IMR-90 (cell line): ENCODE measurements at regions not wholly inside any gene's neighbourhood (a gene's known extent, or its start where the extent isn't known, plus 50 kb on each side); places are given as distances from the start of the nearest gene placed in this dataset.

Experiments used
- ATAC-seq: fragments of 200-7000 bp; cut with Tn5 transposase; 2 replicates; pipeline ENCODE4 v1.9.1; 2020; ENCODE audit warnings: low read depth, mild to moderate bottlenecking, moderate library complexity
- BruUV-seq: library from RNA; stranded (reverse); fragments of 400-500 nt; replicated peaks from 2 replicates; lab custom pipeline; 2021; lab: Mats Ljungman, UMichigan
- CTCF ChIA-PET: fragments of 300-600 bp; formaldehyde crosslinking; extraction: SDS; loops from one replicate; lab custom pipeline; 2021; ENCODE audit warnings: antibody characterized with exemption; lab: Yijun Ruan, JAX
- POLR2A ChIA-PET: fragments of 300-600 bp; sonication (Branson Sonifier 250); formaldehyde crosslinking; loops from one replicate; lab custom pipeline; 2022; ENCODE audit warnings: antibody characterized with exemption; ENCODE audit not compliant: unreplicated experiment; lab: Charles Lee
- DNase-seq: peaks from one replicate; pipeline ENCODE4 v3.0.0; 2013
- H2AFZ ChIP-seq: replicated peaks from 2 replicates; pipeline ENCODE3; 2013; ENCODE audit warnings: low read length, mild to moderate bottlenecking; ENCODE audit not compliant: poor library complexity
- H2AK5ac ChIP-seq: 2 replicates; pipeline ENCODE4 v1.6.1; 2013; ENCODE audit warnings: low read depth, low read length, inconsistent platforms
- H2AK9ac ChIP-seq: replicated peaks from 2 replicates; pipeline ENCODE3; 2013; ENCODE audit warnings: mild to moderate bottlenecking, low read depth, low read length, moderate library complexity; ENCODE audit not compliant: poor library complexity
- H2BK120ac ChIP-seq: 2 replicates; pipeline ENCODE4 v1.6.1; 2013; ENCODE audit warnings: low read depth, low read length, inconsistent platforms
- H2BK15ac ChIP-seq: 3 replicates; pipeline ENCODE4 v1.6.1; 2013; ENCODE audit warnings: low read depth, low read length, inconsistent platforms
- H2BK20ac ChIP-seq: 2 replicates; pipeline ENCODE4 v1.6.1; 2013; ENCODE audit warnings: low read depth, mild to moderate bottlenecking, inconsistent platforms, low read length, moderate library complexity
- H2BK5ac ChIP-seq: 2 replicates; pipeline ENCODE4 v1.6.1; 2013; ENCODE audit warnings: mild to moderate bottlenecking, low read depth, low read length, inconsistent platforms; ENCODE audit not compliant: poor library complexity, severe bottlenecking
- H3K14ac ChIP-seq: replicated peaks from 2 replicates; pipeline ENCODE4 v1.6.1; 2013; ENCODE audit warnings: low read depth, low read length, inconsistent platforms
- H3K18ac ChIP-seq: 2 replicates; pipeline ENCODE4 v1.6.1; 2013; ENCODE audit warnings: low read depth, low read length, control low read depth
- H3K23ac ChIP-seq: 2 replicates; pipeline ENCODE4 v1.6.1; 2013; ENCODE audit warnings: low read depth, low read length, inconsistent platforms
- H3K27ac ChIP-seq: 2 replicates; pipeline ENCODE4 v1.5.1; 2013; ENCODE audit warnings: mild to moderate bottlenecking, control low read depth, low read length; ENCODE audit not compliant: insufficient read depth
- H3K27me3 ChIP-seq: 2 replicates; pipeline ENCODE4 v1.6.1; 2013; ENCODE audit warnings: low read length; ENCODE audit not compliant: control insufficient read depth, insufficient read depth
- H3K36me3 ChIP-seq: 2 replicates; pipeline ENCODE4 v1.6.1; 2013; ENCODE audit warnings: low read length, mixed read lengths; ENCODE audit not compliant: control insufficient read depth, insufficient read depth
- H3K4ac ChIP-seq: 2 replicates; pipeline ENCODE4 v1.6.1; 2013; ENCODE audit warnings: low read depth, low read length, inconsistent platforms
- H3K4me1 ChIP-seq: 2 replicates; pipeline ENCODE4 v1.6.1; 2013; ENCODE audit warnings: low read length, mixed read lengths; ENCODE audit not compliant: control insufficient read depth, insufficient read depth
- H3K4me2 ChIP-seq: 2 replicates; pipeline ENCODE4 v1.6.1; 2013; ENCODE audit warnings: low read depth, mild to moderate bottlenecking, control low read depth, low read length, moderate library complexity
- H3K4me3 ChIP-seq: 2 replicates; pipeline ENCODE4 v1.5.1; 2013; ENCODE audit warnings: low read depth, mild to moderate bottlenecking, control low read depth, low read length, moderate library complexity; ENCODE audit not compliant: insufficient read depth
- H3K56ac ChIP-seq: 2 replicates; pipeline ENCODE4 v1.6.1; 2013; ENCODE audit warnings: low read length, inconsistent platforms; ENCODE audit not compliant: insufficient read depth; ENCODE audit errors: extremely low read depth
- H3K79me1 ChIP-seq, 2 experiments: 2 replicates each; pipeline ENCODE4 v1.6.1; 2013; ENCODE audit warnings: low read length in 2 of 2, inconsistent platforms in 1 of 2, low read depth in 1 of 2
- H3K9ac ChIP-seq: 2 replicates; pipeline ENCODE4 v1.6.1; 2013; ENCODE audit warnings: low read depth, low read length, control low read depth
- H3K9me1 ChIP-seq: 2 replicates; pipeline ENCODE4 v1.6.1; 2013; ENCODE audit warnings: low read length, inconsistent platforms; ENCODE audit not compliant: insufficient read depth
- H3K9me3 ChIP-seq: 2 replicates; pipeline ENCODE4 v1.6.1; 2013; ENCODE audit warnings: low read length; ENCODE audit not compliant: control insufficient read depth, insufficient read depth
- H4K20me1 ChIP-seq: 2 replicates; pipeline ENCODE4 v1.6.1; 2013; ENCODE audit warnings: low read length, inconsistent platforms; ENCODE audit not compliant: insufficient read depth
- H4K5ac ChIP-seq: 2 replicates; pipeline ENCODE4 v1.6.1; 2013; ENCODE audit warnings: mild to moderate bottlenecking, low read depth, low read length, control low read depth
- H4K8ac ChIP-seq, 2 experiments: 2 replicates each; pipeline ENCODE4 v1.6.1; 2013; ENCODE audit warnings: low read depth in 2 of 2, low read length in 2 of 2, control low read depth in 1 of 2, inconsistent platforms in 1 of 2
- H4K91ac ChIP-seq: 2 replicates; pipeline ENCODE4 v1.6.1; 2013; ENCODE audit warnings: low read depth, low read length, inconsistent platforms; ENCODE audit not compliant: insufficient read depth
- CEBPB ChIP-seq: IDR thresholded peaks from 2 replicates; pipeline ENCODE4 v1.6.1; 2012; ENCODE audit warnings: low read depth, low read length, improper control_type of control experiment
- FOS ChIP-seq: fragments of 150-350 bp; IDR thresholded peaks from 2 replicates; pipeline ENCODE4 v1.6.1; 2016; ENCODE audit warnings: low read depth, low read length
- MXI1 ChIP-seq: IDR thresholded peaks from 2 replicates; pipeline ENCODE4 v1.6.1; 2012; ENCODE audit warnings: low read depth, mild to moderate bottlenecking, low read length, moderate library complexity, borderline replicate concordance
- NFE2L2 ChIP-seq: fragments of 150-350 bp; IDR thresholded peaks from 2 replicates; pipeline ENCODE4 v1.6.1; 2016; ENCODE audit warnings: low read depth, mild to moderate bottlenecking, low read length
- POLR2A ChIP-seq: IDR thresholded peaks from 2 replicates; pipeline ENCODE4 v1.6.1; 2012; ENCODE audit warnings: mild to moderate bottlenecking, low read depth, low read length
- SMC3 ChIP-seq: fragments of 150-350 bp; IDR thresholded peaks from 2 replicates; pipeline ENCODE4 v1.6.1; 2016; ENCODE audit warnings: low read depth, mild to moderate bottlenecking, antibody characterized with exemption, low read length, moderate library complexity
- WGBS, 2 experiments: methylation state at CpG; one replicate each; pipeline versions ENCODE4 v1.1.5 to v1.1.7; 2013; ENCODE audit warnings: missing lambda C conversion rate in 2 of 2; ENCODE audit not compliant: insufficient read length in 1 of 2; ENCODE audit errors: extremely low coverage in 2 of 2; 5-methylcytosine and 5-hydroxymethylcytosine counted together
- dilution Hi-C: fragments of 300-500 bp; cut with HindIII; formaldehyde crosslinking; loops from one replicate; pipeline ENCODE4 v1.14.3; 2018; ENCODE audit warnings: low sequenced_read_pairs; ENCODE audit not compliant: unreplicated experiment
- in situ Hi-C: fragments of 300-500 bp; cut with MboI; formaldehyde crosslinking; loops from 3 replicates; pipeline ENCODE4 v1.14.3; 2019; ENCODE audit warnings: low sequenced_read_pairs, inconsistent platforms, mixed read lengths
- intact Hi-C: fragments of 100-400 bp; cut with micrococcal nuclease; formaldehyde crosslinking; loops from 2 replicates; pipeline ENCODE4 v1.10.0; 2022
- TF ChIP-seq, protein P1 (sequence below): conservative IDR thresholded peaks from 2 replicates; pipeline ENCODE4 v1.5.1; 2012; ENCODE audit warnings: mild to moderate bottlenecking, low read depth, low read length, improper control_type of control experiment
- TF ChIP-seq, protein P2 (sequence below): fragments of 150-350 bp; IDR thresholded peaks from 2 replicates; pipeline ENCODE4 v1.6.1; 2017; ENCODE audit warnings: mild to moderate bottlenecking, antibody characterized with exemption, low read length, low read depth
- TF ChIP-seq, protein P3 (sequence below): fragments of 150-350 bp; IDR thresholded peaks from 2 replicates; pipeline ENCODE4 v1.6.1; 2016; ENCODE audit warnings: low read depth, mild to moderate bottlenecking, low read length, moderate library complexity, borderline replicate concordance

DNA sequence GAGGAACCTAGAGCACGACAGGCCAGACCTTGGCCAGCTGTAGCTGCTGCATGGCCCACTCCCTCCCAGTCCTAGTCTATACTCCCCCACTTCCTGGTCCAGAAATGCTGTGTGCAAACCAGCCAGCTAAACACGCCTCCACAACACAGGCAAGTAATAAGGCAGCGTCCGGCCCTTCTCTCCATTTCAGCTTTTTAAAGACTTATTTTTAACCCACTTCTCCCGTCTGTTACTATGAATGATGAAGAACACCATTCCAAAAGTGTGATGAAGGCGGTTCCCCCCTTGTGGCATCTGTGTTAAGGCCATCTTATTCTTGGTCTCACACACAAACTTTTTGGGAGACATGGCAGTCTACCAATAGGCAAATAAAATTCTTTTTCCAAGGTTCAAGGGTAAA is 164.1 kb upstream of the CHRNA7 start:
- Histone ChIP-seq H3K14ac (no peak overlapping the region), H3K4me2 (no peak overlapping the region), H3K36me3 (no peaks in the 10 kb centered on the region), H2BK5ac (no peak overlapping the region), H4K5ac (no peak overlapping the region), H2BK15ac (no peak overlapping the region), H3K27ac (no peak overlapping the region), H3K9ac (no peak overlapping the region), H3K4me3 (no peak overlapping the region), H2AK9ac (no peak overlapping the region), H2AFZ (no peak overlapping the region), H3K79me1 (no peaks in the 10 kb centered on the region), H3K56ac (no peak overlapping the region), H3K23ac (no peak overlapping the region), H3K9me3 (no peaks in the 10 kb centered on the region), H3K18ac (no peak overlapping the region), H4K8ac (no peak overlapping the region), H4K20me1 (no peaks in the 10 kb centered on the region), H3K4ac (no peak overlapping the region), H2BK20ac (no peak overlapping the region), H3K27me3 (peaks cover 5% of the 10 kb centered on the region; the same call in 1 of the 2 replicates), H2BK120ac (no peak overlapping the region), H4K91ac (no peak overlapping the region), H3K9me1 (no peaks in the 10 kb centered on the region), H2AK5ac (no peak overlapping the region), H3K4me1 (no peaks in the 10 kb centered on the region)
- DNase-seq (no peak), ATAC-seq (no peak)
- intact Hi-C loops: loop anchor here (2.0 to 10.0 kb wide), 2 partner anchors 211 to 295 kb away; no protein-coding TSS in a partner anchor
- in situ Hi-C loops: no loop called here
- WGBS, 2 experiments: 40% methylated on average over 1 of the region's 6 CpGs; no CpG with 5 or more reads in 1 of the 2 experiments
- BruUV-seq: no TSS peak
- CTCF ChIA-PET: no interaction called here
- dilution Hi-C loops: no loop called here
- TF ChIP-seq SMC3: no peak
- no peak for TF ChIP-seq CEBPB
- no peak for TF ChIP-seq FOS
- no peak for TF ChIP-seq NFE2L2
- no peak for TF ChIP-seq MXI1
- TF ChIP-seq, protein P1, sequence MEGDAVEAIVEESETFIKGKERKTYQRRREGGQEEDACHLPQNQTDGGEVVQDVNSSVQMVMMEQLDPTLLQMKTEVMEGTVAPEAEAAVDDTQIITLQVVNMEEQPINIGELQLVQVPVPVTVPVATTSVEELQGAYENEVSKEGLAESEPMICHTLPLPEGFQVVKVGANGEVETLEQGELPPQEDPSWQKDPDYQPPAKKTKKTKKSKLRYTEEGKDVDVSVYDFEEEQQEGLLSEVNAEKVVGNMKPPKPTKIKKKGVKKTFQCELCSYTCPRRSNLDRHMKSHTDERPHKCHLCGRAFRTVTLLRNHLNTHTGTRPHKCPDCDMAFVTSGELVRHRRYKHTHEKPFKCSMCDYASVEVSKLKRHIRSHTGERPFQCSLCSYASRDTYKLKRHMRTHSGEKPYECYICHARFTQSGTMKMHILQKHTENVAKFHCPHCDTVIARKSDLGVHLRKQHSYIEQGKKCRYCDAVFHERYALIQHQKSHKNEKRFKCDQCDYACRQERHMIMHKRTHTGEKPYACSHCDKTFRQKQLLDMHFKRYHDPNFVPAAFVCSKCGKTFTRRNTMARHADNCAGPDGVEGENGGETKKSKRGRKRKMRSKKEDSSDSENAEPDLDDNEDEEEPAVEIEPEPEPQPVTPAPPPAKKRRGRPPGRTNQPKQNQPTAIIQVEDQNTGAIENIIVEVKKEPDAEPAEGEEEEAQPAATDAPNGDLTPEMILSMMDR: no peak
- TF ChIP-seq POLR2A: no peak
- TF ChIP-seq, protein P2, sequence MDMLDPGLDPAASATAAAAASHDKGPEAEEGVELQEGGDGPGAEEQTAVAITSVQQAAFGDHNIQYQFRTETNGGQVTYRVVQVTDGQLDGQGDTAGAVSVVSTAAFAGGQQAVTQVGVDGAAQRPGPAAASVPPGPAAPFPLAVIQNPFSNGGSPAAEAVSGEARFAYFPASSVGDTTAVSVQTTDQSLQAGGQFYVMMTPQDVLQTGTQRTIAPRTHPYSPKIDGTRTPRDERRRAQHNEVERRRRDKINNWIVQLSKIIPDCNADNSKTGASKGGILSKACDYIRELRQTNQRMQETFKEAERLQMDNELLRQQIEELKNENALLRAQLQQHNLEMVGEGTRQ: no peak
- TF ChIP-seq, protein P3, sequence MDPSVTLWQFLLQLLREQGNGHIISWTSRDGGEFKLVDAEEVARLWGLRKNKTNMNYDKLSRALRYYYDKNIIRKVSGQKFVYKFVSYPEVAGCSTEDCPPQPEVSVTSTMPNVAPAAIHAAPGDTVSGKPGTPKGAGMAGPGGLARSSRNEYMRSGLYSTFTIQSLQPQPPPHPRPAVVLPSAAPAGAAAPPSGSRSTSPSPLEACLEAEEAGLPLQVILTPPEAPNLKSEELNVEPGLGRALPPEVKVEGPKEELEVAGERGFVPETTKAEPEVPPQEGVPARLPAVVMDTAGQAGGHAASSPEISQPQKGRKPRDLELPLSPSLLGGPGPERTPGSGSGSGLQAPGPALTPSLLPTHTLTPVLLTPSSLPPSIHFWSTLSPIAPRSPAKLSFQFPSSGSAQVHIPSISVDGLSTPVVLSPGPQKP: no peak
- POLR2A ChIA-PET: no interaction called here
